ENCODE measurements at regions not wholly inside any gene's neighbourhood (a gene's known extent, or its start where the extent isn't known, plus 50 kb on each side); places are given as distances from the start of the nearest gene placed in this dataset.

DNA sequence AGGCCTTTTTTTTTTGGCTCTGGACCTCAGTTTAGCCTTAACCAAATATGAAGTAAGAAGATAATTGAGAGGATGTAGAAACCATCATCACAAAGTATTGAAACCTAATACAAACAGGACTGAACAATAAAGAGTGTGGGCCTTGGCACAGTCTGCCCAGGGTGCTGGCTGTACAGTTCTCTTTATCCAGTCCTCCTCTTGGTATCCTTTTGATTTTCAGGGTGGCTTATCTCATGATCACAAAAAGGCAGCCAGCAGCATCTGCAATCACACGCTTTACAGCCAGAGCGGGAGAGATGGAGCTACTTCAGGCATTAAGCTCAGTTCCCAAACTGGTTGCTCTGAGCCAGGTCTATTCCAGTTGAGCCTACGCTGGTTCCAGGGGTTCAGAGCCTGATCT lies 239.7 kb downstream of the RPLP1 start:
- TF ChIP-seq POLR2A (IDR thresholded peaks at IDR 0.05) = no peak
- TF ChIP-seq, protein P1, sequence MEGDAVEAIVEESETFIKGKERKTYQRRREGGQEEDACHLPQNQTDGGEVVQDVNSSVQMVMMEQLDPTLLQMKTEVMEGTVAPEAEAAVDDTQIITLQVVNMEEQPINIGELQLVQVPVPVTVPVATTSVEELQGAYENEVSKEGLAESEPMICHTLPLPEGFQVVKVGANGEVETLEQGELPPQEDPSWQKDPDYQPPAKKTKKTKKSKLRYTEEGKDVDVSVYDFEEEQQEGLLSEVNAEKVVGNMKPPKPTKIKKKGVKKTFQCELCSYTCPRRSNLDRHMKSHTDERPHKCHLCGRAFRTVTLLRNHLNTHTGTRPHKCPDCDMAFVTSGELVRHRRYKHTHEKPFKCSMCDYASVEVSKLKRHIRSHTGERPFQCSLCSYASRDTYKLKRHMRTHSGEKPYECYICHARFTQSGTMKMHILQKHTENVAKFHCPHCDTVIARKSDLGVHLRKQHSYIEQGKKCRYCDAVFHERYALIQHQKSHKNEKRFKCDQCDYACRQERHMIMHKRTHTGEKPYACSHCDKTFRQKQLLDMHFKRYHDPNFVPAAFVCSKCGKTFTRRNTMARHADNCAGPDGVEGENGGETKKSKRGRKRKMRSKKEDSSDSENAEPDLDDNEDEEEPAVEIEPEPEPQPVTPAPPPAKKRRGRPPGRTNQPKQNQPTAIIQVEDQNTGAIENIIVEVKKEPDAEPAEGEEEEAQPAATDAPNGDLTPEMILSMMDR (IDR thresholded peaks at IDR 0.05) = no peak
- TF ChIP-seq EP300 (IDR thresholded peaks at IDR 0.05) = no peak

All from sigmoid colon (tissue), 4 donors.